ENCODE measurements at regions not wholly inside any gene's neighbourhood (a gene's known extent, or its start where the extent isn't known, plus 50 kb on each side); places are given as distances from the start of the nearest gene placed in this dataset.

DNA sequence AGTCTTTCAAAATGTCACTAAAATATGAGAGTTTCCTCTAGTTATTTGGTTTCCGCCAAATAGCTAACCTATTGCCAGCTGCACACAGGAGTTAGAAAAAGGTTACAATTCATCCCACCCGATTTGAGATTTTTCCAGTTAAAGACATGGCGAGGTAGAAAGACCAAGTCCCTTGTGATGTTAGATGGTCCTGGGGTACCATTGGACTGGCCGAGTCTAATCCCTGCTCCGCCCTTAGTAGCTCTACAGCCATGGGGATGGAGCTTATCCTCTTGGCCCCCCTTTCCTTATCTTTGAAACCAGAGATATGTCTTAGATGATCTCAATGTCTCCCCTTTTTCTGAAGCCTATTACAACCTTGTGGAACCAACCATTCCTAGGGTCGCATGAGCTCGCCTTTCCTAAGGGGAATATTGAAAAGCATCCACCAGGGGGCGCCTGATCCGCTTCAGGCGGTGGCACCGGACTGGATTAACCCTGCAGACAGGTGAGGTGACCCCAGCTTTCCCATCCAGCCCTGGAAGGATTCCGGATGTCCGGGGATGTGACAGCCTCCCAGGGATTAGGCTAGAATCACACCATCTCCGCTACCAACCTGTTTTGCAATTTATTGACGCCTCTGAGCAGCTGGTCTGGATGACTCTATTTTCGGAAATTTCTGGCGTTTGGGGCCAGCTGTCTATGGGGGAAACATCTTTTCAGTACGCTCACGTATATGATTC is 68.3 kb upstream of the SIM2 start (continued):
- peak; percentile 17; the same call in 1 of the 2 replicates for TF ChIP-seq ETV5 (CRISPR knock-in tag; IDR thresholded peaks at IDR 0.05; ENCODE audit: borderline replicate concordance)
- TF ChIP-seq SMC3 (IDR thresholded peaks at IDR 0.05; ENCODE audit: low read length): peak; percentile 79
- TF ChIP-seq PHF5A (CRISPR knock-in tag; IDR thresholded peaks at IDR 0.05; ENCODE audit: low read depth, unreplicated experiment): no peak
- no peak for TF ChIP-seq NFKB2 (CRISPR knock-in tag; IDR thresholded peaks at IDR 0.05; ENCODE audit: borderline replicate concordance)
- TF ChIP-seq, protein P1, sequence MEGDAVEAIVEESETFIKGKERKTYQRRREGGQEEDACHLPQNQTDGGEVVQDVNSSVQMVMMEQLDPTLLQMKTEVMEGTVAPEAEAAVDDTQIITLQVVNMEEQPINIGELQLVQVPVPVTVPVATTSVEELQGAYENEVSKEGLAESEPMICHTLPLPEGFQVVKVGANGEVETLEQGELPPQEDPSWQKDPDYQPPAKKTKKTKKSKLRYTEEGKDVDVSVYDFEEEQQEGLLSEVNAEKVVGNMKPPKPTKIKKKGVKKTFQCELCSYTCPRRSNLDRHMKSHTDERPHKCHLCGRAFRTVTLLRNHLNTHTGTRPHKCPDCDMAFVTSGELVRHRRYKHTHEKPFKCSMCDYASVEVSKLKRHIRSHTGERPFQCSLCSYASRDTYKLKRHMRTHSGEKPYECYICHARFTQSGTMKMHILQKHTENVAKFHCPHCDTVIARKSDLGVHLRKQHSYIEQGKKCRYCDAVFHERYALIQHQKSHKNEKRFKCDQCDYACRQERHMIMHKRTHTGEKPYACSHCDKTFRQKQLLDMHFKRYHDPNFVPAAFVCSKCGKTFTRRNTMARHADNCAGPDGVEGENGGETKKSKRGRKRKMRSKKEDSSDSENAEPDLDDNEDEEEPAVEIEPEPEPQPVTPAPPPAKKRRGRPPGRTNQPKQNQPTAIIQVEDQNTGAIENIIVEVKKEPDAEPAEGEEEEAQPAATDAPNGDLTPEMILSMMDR (CRISPR knock-in tag; IDR thresholded peaks at IDR 0.05): peak; percentile 87

DNA sequence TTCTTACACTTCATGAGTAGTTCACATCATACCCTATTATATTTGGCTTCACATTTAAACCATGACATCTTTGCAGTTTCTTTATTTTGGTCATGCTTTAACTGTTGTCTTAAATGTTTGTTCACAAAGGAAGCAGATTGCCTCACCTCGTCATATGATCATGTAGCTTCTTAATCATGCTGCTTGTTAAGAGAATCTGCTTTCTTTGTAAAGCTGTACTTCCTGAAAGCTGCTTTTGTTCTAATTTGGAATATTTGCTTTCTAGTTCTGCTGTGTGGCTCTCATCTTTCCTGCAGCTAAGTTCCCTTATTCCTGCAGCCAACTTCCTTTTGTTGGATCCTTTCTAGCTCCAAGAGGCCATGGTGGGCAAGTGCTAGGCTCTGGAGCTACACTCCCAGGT is 62.9 kb upstream of the SIM2 start:
- Histone ChIP-seq H3K9me3 (ENCODE audit: low read length) (no peaks in the 10 kb centered on the region), H3K27me3 (ENCODE audit: control insufficient read depth in 1 of 2, insufficient read depth in 2 of 2, low read length in 2 of 2) (peaks cover 1 to 21% of the 10 kb centered on the region in 2 experiments; a peak in 3 of 5 replicates), H3K9ac (ENCODE audit: insufficient read depth, low read depth, low read length) (no peak overlapping the region), H3K27ac (ENCODE audit: extremely low read length, insufficient read depth, low read length) (no peak overlapping the region), H3K79me2 (ENCODE audit: insufficient read depth, low read length) (no peaks in the 10 kb centered on the region), H3K4me3 (replicated peaks in 1 of 3; ENCODE audit: insufficient read depth in 1 of 3, low read depth in 2 of 3, low read length in 3 of 3) (no peak overlapping the region), H3K4me2 (ENCODE audit: low read depth, low read length) (no peak overlapping the region), H2AFZ (ENCODE audit: low read length) (no peak overlapping the region), H3K4me1 (ENCODE audit: insufficient read depth, low read length) (no peaks in the 10 kb centered on the region), H4K20me1 (ENCODE audit: insufficient read depth, low read length) (no peaks in the 10 kb centered on the region), H3K36me3 (replicated peaks in 1 of 2; ENCODE audit: control insufficient read depth in 1 of 2, insufficient read depth in 2 of 2, low read length in 2 of 2) (no peaks in the 10 kb centered on the region)
- BruUV-seq (replicated peaks): no TSS peak
- no peak for DNase-seq (ENCODE audit: low spot score)
- 3% methylated on average over 1 of the region's 1 CpG for WGBS (ENCODE audit: low lambda C conversion rate)
- ChIA-PET POLR2A (no interaction called here), CTCF (ENCODE audit: low intra/inter-chr PET ratio, low total read pairs) (no interaction called here)
- no peak for FAIRE-seq
- intact Hi-C loops (cut with micrococcal nuclease; ENCODE audit: unreplicated experiment): loop anchor here (10.0 kb wide), 1 partner anchor 219 kb away; no protein-coding TSS in a partner anchor
- ATAC-seq: no peak
- in situ Hi-C loops (cut with HindIII; ENCODE audit: extremely low pct_ligation_motif_present, low pct_unique_long_range_greater_than_20kb): no loop called here
- TF ChIP-seq ZMYM2 (CRISPR knock-in tag; IDR thresholded peaks at IDR 0.05): no peak
- no peak for TF ChIP-seq HNRNPUL1 (IDR thresholded peaks at IDR 0.05; ENCODE audit: low read depth, low read length)
- TF ChIP-seq, protein P2, sequence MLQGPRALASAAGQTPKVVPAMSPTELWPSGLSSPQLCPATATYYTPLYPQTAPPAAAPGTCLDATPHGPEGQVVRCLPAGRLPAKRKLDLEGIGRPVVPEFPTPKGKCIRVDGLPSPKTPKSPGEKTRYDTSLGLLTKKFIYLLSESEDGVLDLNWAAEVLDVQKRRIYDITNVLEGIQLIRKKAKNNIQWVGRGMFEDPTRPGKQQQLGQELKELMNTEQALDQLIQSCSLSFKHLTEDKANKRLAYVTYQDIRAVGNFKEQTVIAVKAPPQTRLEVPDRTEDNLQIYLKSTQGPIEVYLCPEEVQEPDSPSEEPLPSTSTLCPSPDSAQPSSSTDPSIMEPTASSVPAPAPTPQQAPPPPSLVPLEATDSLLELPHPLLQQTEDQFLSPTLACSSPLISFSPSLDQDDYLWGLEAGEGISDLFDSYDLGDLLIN (CRISPR knock-in tag; IDR thresholded peaks at IDR 0.05; ENCODE audit: borderline replicate concordance): no peak
- no peak for TF ChIP-seq MED1 (CRISPR knock-in tag; IDR thresholded peaks at IDR 0.05)
- TF ChIP-seq, protein P3, sequence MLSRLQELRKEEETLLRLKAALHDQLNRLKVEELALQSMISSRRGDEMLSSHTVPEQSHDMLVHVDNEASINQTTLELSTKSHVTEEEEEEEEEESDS (CRISPR knock-in tag; IDR thresholded peaks at IDR 0.05; ENCODE audit: borderline replicate concordance): no peak
- TF ChIP-seq, protein P4, sequence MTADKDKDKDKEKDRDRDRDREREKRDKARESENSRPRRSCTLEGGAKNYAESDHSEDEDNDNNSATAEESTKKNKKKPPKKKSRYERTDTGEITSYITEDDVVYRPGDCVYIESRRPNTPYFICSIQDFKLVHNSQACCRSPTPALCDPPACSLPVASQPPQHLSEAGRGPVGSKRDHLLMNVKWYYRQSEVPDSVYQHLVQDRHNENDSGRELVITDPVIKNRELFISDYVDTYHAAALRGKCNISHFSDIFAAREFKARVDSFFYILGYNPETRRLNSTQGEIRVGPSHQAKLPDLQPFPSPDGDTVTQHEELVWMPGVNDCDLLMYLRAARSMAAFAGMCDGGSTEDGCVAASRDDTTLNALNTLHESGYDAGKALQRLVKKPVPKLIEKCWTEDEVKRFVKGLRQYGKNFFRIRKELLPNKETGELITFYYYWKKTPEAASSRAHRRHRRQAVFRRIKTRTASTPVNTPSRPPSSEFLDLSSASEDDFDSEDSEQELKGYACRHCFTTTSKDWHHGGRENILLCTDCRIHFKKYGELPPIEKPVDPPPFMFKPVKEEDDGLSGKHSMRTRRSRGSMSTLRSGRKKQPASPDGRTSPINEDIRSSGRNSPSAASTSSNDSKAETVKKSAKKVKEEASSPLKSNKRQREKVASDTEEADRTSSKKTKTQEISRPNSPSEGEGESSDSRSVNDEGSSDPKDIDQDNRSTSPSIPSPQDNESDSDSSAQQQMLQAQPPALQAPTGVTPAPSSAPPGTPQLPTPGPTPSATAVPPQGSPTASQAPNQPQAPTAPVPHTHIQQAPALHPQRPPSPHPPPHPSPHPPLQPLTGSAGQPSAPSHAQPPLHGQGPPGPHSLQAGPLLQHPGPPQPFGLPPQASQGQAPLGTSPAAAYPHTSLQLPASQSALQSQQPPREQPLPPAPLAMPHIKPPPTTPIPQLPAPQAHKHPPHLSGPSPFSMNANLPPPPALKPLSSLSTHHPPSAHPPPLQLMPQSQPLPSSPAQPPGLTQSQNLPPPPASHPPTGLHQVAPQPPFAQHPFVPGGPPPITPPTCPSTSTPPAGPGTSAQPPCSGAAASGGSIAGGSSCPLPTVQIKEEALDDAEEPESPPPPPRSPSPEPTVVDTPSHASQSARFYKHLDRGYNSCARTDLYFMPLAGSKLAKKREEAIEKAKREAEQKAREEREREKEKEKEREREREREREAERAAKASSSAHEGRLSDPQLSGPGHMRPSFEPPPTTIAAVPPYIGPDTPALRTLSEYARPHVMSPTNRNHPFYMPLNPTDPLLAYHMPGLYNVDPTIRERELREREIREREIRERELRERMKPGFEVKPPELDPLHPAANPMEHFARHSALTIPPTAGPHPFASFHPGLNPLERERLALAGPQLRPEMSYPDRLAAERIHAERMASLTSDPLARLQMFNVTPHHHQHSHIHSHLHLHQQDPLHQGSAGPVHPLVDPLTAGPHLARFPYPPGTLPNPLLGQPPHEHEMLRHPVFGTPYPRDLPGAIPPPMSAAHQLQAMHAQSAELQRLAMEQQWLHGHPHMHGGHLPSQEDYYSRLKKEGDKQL (CRISPR knock-in tag; IDR thresholded peaks at IDR 0.05; ENCODE audit: low read depth): no peak
- TF ChIP-seq, protein P5, sequence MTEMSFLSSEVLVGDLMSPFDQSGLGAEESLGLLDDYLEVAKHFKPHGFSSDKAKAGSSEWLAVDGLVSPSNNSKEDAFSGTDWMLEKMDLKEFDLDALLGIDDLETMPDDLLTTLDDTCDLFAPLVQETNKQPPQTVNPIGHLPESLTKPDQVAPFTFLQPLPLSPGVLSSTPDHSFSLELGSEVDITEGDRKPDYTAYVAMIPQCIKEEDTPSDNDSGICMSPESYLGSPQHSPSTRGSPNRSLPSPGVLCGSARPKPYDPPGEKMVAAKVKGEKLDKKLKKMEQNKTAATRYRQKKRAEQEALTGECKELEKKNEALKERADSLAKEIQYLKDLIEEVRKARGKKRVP (CRISPR knock-in tag; IDR thresholded peaks at IDR 0.05): no peak

Data from HepG2 (cell line).